Activated CD8-positive, alpha-beta T cell treated with anti-CD3 and anti-CD28 coated beads for 36 hours (primary cell): ENCODE measurements at regions not wholly inside any gene's neighbourhood (a gene's known extent, or its start where the extent isn't known, plus 50 kb on each side); places are given as distances from the start of the nearest gene placed in this dataset.

ENCODE experiments used
- ATAC-seq: fragments of 200-7000 bp; cut with Tn5 transposase; one replicate; pipeline ENCODE4 v1.10.0; 2021; ENCODE audit warnings: mild to moderate bottlenecking, moderate library complexity
- CTCF ChIA-PET: fragments of 350-600 bp; sonication (Branson Sonifier 250); formaldehyde crosslinking; loops from one replicate; lab custom pipeline; 2021; ENCODE audit warnings: antibody characterized with exemption; lab: Charles Lee
- POLR2A ChIA-PET: fragments of 350-600 bp; sonication (Branson Sonifier 250); formaldehyde crosslinking; loops from one replicate; lab custom pipeline; 2021; ENCODE audit warnings: antibody characterized with exemption; lab: Charles Lee
- DNase-seq: peaks from one replicate; pipeline ENCODE4 v3.0.0-alpha.2; 2020
- H3K27ac Mint-ChIP-seq: one replicate; pipeline ENCODE4 v1.8.0; 2021; ENCODE audit warnings: mild to moderate bottlenecking, mixed read lengths
- H3K27me3 Mint-ChIP-seq: one replicate; pipeline ENCODE4 v1.8.0; 2021; ENCODE audit warnings: mixed read lengths
- H3K36me3 Mint-ChIP-seq: one replicate; pipeline ENCODE4 v1.8.0; 2021; ENCODE audit warnings: low read depth, mixed read lengths
- H3K4me1 Mint-ChIP-seq: one replicate; pipeline ENCODE4 v1.8.0; 2021; ENCODE audit warnings: low read depth, mixed read lengths
- H3K4me3 Mint-ChIP-seq: one replicate; pipeline ENCODE4 v1.8.0; 2021; ENCODE audit warnings: mild to moderate bottlenecking, moderate library complexity, mixed read lengths
- H3K9me3 Mint-ChIP-seq: one replicate; pipeline ENCODE4 v1.8.0; 2021; ENCODE audit warnings: mixed read lengths
- intact Hi-C: fragments of 100-400 bp; cut with micrococcal nuclease; formaldehyde crosslinking; loops from one replicate; pipeline ENCODE4 v1.10.0; 2022
- TF ChIP-seq, protein P1 (sequence below): fragments of 200-600 bp; IDR thresholded peaks from one replicate; pipeline ENCODE4 v1.8.0; 2022; ENCODE audit warnings: antibody characterized with exemption, mild to moderate bottlenecking

- ATAC-seq = no peak
- Mint-ChIP-seq H3K36me3 (no peaks in the 10 kb centered on the region), H3K27me3 (peaks cover 26% of the 10 kb centered on the region), H3K4me1 (peaks cover 7% of the 10 kb centered on the region), H3K9me3 (no peaks in the 10 kb centered on the region), H3K27ac (no peak overlapping the region), H3K4me3 (no peak overlapping the region)
- ChIA-PET POLR2A (no interaction called here), CTCF (interaction anchor here (1.3 to 1.8 kb wide), 2 partner anchors 11 to 254 kb away, joined by 3 to 4 read pairs; no protein-coding TSS in a partner anchor)
- intact Hi-C loops = no loop called here
- TF ChIP-seq, protein P1, sequence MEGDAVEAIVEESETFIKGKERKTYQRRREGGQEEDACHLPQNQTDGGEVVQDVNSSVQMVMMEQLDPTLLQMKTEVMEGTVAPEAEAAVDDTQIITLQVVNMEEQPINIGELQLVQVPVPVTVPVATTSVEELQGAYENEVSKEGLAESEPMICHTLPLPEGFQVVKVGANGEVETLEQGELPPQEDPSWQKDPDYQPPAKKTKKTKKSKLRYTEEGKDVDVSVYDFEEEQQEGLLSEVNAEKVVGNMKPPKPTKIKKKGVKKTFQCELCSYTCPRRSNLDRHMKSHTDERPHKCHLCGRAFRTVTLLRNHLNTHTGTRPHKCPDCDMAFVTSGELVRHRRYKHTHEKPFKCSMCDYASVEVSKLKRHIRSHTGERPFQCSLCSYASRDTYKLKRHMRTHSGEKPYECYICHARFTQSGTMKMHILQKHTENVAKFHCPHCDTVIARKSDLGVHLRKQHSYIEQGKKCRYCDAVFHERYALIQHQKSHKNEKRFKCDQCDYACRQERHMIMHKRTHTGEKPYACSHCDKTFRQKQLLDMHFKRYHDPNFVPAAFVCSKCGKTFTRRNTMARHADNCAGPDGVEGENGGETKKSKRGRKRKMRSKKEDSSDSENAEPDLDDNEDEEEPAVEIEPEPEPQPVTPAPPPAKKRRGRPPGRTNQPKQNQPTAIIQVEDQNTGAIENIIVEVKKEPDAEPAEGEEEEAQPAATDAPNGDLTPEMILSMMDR = no peak
- DNase-seq = no peak
These were observed 279.6 kb upstream of the PITRM1 start for GRCh38 chr10:3452173-3452626.

DNA sequence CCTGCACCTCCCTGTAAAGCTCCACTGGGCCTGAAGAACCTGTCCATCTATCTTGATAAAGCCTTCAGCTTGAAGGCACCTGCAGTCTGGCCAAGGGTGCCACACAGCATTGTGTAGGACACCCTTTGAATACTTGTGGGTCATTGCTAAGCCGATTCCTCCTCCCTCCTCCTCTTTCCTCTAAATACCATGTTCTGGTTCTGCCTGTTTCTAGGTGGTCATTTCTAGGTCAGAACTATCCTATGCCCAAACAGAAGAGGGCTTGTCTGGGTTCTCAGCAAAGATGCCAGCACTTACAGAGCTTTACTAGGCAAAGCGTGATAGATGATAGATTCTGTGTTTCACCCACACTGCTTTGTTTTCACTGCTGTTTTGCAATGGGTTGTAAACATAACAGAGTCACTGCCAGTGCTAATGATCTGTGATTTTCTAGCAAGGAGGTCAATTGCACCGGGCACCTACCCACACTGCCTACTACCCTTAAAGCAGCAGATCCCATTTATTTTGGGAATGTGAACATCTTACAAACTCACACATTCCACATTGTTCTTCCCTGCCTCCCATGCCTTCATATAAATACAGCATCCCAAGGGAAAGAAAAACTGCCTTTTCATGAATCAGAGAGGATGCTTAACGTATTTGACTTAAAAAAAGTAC, 279.1 kb upstream of the PITRM1 start:
- Mint-ChIP-seq H3K27ac (no peak overlapping the region), H3K9me3 (no peaks in the 10 kb centered on the region), H3K36me3 (no peaks in the 10 kb centered on the region), H3K27me3 (peaks cover 26% of the 10 kb centered on the region), H3K4me1 (peaks cover 7% of the 10 kb centered on the region), H3K4me3 (no peak overlapping the region)
- TF ChIP-seq, protein P1 = no peak
- ChIA-PET CTCF (interaction anchor here (1.3 kb wide), 1 partner anchor 10 kb away, joined by 3 read pairs; no protein-coding TSS in a partner anchor), POLR2A (no interaction called here)
- intact Hi-C loops = no loop called here
- no peak for ATAC-seq
- no peak for DNase-seq

DNA sequence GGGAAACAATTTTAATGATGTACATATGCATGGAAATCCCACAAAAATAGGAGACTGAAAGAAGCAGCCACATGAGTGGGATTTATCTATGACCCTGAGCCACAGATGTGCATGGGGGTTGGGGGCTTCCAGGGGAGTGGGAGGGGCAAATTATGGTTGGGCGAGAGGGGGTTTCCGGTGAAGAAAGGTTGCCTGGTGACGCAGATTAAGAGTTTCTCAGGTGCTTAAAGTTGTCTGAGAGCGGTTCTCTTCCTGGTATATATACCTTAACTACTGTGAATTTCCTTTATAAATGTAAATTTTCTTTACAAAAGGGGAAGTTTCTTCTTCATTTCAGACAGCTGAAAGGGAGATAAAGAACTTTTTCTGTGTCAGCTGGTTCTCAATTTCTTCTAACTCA, 273.6 kb upstream of the PITRM1 start:
- Mint-ChIP-seq H3K27ac (no peak overlapping the region), H3K9me3 (no peaks in the 10 kb centered on the region), H3K4me1 (no peaks in the 10 kb centered on the region), H3K4me3 (no peak overlapping the region), H3K36me3 (no peaks in the 10 kb centered on the region), H3K27me3 (peaks cover 25% of the 10 kb centered on the region)
- TF ChIP-seq, protein P1 = no peak
- intact Hi-C loops = no loop called here
- ChIA-PET CTCF (no interaction called here), POLR2A (no interaction called here)
- ATAC-seq (no peak), DNase-seq (no peak)

DNA sequence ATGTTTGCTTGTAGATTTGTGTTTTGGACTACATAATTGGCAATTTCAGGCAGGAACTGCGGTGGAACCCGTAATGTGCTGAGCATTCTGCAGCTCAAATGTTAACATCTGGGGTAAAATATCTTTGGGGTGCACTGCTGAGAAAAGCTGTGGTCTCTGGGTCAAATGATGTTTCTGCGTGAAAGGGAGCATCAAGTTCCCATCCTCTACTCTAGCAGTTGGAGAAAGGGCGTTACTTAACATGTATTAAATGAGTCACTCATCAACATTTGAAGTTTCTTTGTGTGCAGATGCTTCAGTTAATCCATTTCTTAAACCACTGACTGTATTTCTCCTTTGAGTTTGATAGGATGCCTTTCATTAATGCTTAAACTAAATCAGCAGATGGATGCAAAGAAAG, 273.1 kb upstream of the PITRM1 start:
- Mint-ChIP-seq H3K4me1 (no peaks in the 10 kb centered on the region), H3K4me3 (no peak overlapping the region), H3K36me3 (no peaks in the 10 kb centered on the region), H3K9me3 (no peaks in the 10 kb centered on the region), H3K27me3 (peaks cover 21% of the 10 kb centered on the region), H3K27ac (no peak overlapping the region)
- intact Hi-C loops = no loop called here
- TF ChIP-seq, protein P1 = no peak
- DNase-seq (no peak), ATAC-seq (no peak)
- POLR2A ChIA-PET = no interaction called here
- CTCF ChIA-PET = no interaction called here

DNA sequence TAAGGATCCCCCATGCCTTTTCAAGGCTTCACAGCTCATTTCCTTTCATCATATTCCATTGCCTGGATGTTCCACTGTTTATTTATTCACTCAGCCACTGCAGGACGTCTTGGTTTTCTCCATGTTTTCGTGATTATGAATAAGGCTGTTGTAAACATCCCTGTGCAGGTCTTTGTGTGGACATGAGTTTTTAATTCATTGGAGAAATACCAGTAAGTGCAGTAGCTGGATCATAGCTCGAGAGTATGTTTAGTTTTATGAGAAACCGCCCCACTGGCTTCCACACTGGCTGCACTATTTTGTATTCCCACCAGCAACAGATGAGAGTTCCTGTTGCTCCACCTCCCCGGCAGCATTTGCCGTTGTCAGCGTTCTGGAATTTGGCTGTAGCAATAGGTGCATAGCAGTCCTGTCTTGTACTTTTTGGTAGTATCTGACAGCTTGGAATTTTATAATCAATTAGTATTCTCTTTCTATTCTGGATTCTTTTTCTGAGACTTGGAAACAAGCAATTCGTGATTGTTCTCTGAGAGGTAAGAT, 269.9 kb upstream of the PITRM1 start:
- DNase-seq (no peak), ATAC-seq (no peak)
- H3K27ac Mint-ChIP-seq = no peak overlapping the region
- TF ChIP-seq, protein P1 = no peak
- H3K4me3 Mint-ChIP-seq = no peak overlapping the region
- no peaks in the 10 kb centered on the region for H3K36me3 Mint-ChIP-seq
- CTCF ChIA-PET = no interaction called here
- intact Hi-C loops = no loop called here
- peaks cover 3% of the 10 kb centered on the region for H3K9me3 Mint-ChIP-seq
- POLR2A ChIA-PET = no interaction called here
- peaks cover 5% of the 10 kb centered on the region for H3K27me3 Mint-ChIP-seq
- H3K4me1 Mint-ChIP-seq = no peaks in the 10 kb centered on the region
